ENCODE measurements at regions not wholly inside any gene's neighbourhood (a gene's known extent, or its start where the extent isn't known, plus 50 kb on each side); places are given as distances from the start of the nearest gene placed in this dataset.

DNA sequence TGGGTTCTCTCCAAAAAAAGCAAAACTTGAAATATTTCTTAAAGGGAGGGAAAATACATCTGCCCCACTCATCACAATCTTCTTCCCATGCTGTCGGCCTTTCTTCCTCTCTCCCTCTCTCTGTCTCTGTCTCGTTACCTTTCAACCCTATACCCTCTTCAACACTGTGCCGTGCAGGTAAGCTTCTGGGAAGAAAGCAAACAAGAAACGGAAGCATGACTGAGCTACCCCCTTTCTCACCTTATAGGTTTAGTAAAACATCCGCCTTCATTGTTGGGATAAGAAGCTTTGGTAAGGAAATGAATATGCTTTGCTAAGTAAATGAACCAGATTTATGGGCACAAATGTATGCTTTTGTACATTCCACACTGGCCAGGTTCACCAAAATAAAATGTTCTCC is 63.0 kb downstream of the TMEM30B start:
- H3K4me3 ChIP-seq (ENCODE audit: low read length): no peak overlapping the region
- H3K36me3 ChIP-seq (ENCODE audit: insufficient read depth, low read length): no peaks in the 10 kb centered on the region
- no peaks in the 10 kb centered on the region for H3K9me3 ChIP-seq (ENCODE audit: low read length)
- H3K4me1 ChIP-seq (ENCODE audit: insufficient read depth, low read length): no peaks in the 10 kb centered on the region
- ChIA-PET CTCF (no interaction called here), POLR2A (no interaction called here)
- Mint-ChIP-seq H3K4me1 (no peaks in the 10 kb centered on the region), H3K27ac (no peak overlapping the region), H3K4me3 (no peak overlapping the region), H3K9me3 (no peaks in the 10 kb centered on the region), H3K36me3 (no peaks in the 10 kb centered on the region), H3K27me3 (peaks cover 27 to 73% of the 10 kb centered on the region in 2 donors)
- H3K27me3 ChIP-seq (ENCODE audit: insufficient read depth, low read length, poor library complexity, severe bottlenecking): peaks cover 3% of the 10 kb centered on the region
- H3K27ac ChIP-seq (ENCODE audit: low read depth, low read length): no peak overlapping the region
- no peak for DNase-seq

- H3K4me3 Mint-ChIP-seq: no peak overlapping the region
- Histone ChIP-seq H3K4me3 (ENCODE audit: low read length) (no peak overlapping the region), H3K36me3 (ENCODE audit: insufficient read depth, low read length) (no peaks in the 10 kb centered on the region), H3K27me3 (ENCODE audit: insufficient read depth, low read length, poor library complexity, severe bottlenecking) (no peaks in the 10 kb centered on the region), H3K27ac (ENCODE audit: low read depth, low read length) (no peak overlapping the region), H3K9me3 (ENCODE audit: low read length) (no peaks in the 10 kb centered on the region), H3K4me1 (ENCODE audit: insufficient read depth, low read length) (no peaks in the 10 kb centered on the region)
- no peak overlapping the region for H3K27ac Mint-ChIP-seq
- H3K36me3 Mint-ChIP-seq: no peaks in the 10 kb centered on the region
- H3K4me1 Mint-ChIP-seq: no peaks in the 10 kb centered on the region
- H3K9me3 Mint-ChIP-seq: no peaks in the 10 kb centered on the region
- ChIA-PET POLR2A (no interaction called here), CTCF (no interaction called here)
- no peak for DNase-seq
- peaks cover 22 to 73% of the 10 kb centered on the region in 2 donors for H3K27me3 Mint-ChIP-seq
These were observed 63.6 kb downstream of the TMEM30B start for GRCh38 chr14:61217516-61217915.

DNA sequence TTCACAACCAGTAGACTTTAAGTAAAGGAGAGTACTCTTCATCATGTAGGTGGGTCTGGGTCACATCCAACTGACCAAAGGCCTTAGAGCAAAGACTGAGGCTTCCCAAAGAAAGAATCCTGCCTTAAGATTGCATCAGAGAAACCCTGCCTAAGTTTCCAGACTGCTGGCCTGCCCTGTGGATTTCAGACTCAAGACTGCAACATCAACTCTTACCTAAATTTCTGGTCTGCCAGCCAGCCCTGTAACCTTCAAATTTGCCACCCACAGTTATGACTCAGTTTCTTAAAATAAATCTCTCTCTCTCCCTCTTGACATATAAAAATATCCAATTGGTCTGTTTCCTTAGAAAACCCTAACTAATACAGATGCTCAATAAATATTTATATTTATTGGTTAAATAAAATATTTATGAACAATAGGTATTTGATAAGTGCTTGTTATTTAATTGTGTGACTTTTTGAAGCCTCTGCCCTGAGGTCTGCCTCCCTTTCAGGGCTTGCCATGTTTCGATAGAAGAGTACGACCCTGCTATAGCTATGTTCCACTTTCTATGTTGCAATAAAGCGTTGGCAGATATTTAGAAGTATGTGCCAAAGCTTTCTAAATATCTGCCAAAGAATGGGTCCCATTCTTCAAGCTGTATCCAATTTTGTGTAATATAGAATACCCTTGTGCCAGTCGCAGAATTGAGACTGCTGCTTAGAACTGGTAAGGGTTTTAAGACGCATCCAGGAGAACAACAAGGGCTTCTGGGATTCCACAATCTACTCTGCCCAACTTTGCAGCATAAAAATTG is 65.7 kb downstream of the TMEM30B start:
- CTCF ChIA-PET: no interaction called here

DNA sequence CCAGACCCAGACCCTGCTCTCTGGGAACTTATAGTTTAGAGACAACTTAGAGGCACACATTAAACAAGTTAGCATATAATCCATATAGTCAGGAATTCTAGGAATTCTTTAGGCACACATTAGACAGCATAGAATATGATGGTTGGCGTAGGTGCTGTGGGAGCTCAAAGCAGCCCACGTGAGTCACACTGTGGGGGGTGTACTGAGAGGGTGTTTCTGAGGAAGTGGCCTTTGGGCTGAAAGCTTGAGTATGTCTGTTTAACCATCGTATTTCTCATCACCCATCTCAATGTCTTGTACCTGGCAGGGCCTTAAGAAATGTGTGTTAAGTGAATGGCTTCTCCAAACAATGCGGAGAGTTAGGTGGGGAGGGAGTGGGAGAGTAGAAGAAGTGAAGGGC is 67.2 kb downstream of the TMEM30B start:
- H3K27ac Mint-ChIP-seq: no peak overlapping the region

More for the DNA sequence above, 65.7 kb downstream of the TMEM30B start:
- Histone ChIP-seq H3K36me3 (ENCODE audit: insufficient read depth, low read length) (no peaks in the 10 kb centered on the region), H3K27me3 (ENCODE audit: insufficient read depth, low read length, poor library complexity, severe bottlenecking) (no peaks in the 10 kb centered on the region), H3K27ac (ENCODE audit: low read depth, low read length) (no peak overlapping the region), H3K4me1 (ENCODE audit: insufficient read depth, low read length) (no peaks in the 10 kb centered on the region), H3K9me3 (ENCODE audit: low read length) (no peaks in the 10 kb centered on the region), H3K4me3 (ENCODE audit: low read length) (no peak overlapping the region)
- Mint-ChIP-seq H3K27ac (no peak overlapping the region), H3K4me1 (no peaks in the 10 kb centered on the region), H3K36me3 (no peaks in the 10 kb centered on the region), H3K4me3 (no peak overlapping the region), H3K27me3 (peaks cover 18 to 72% of the 10 kb centered on the region in 2 donors), H3K9me3 (no peaks in the 10 kb centered on the region)
- POLR2A ChIA-PET: no interaction called here
- no peak for DNase-seq

GRCh38 chr14:61213191-61213621 is 67.9 kb downstream of the TMEM30B start:
- POLR2A ChIA-PET: no interaction called here
- no peaks in the 10 kb centered on the region for H3K9me3 Mint-ChIP-seq
- peaks cover 12 to 61% of the 10 kb centered on the region in 2 donors for H3K27me3 Mint-ChIP-seq

More for the DNA sequence above, 67.2 kb downstream of the TMEM30B start:
- H3K4me1 Mint-ChIP-seq: no peaks in the 10 kb centered on the region
- Histone ChIP-seq H3K4me3 (ENCODE audit: low read length) (no peak overlapping the region), H3K27ac (ENCODE audit: low read depth, low read length) (no peak overlapping the region), H3K36me3 (ENCODE audit: insufficient read depth, low read length) (no peaks in the 10 kb centered on the region), H3K4me1 (ENCODE audit: insufficient read depth, low read length) (no peaks in the 10 kb centered on the region), H3K9me3 (ENCODE audit: low read length) (no peaks in the 10 kb centered on the region), H3K27me3 (ENCODE audit: insufficient read depth, low read length, poor library complexity, severe bottlenecking) (no peaks in the 10 kb centered on the region)
- POLR2A ChIA-PET: no interaction called here
- peaks cover 16 to 62% of the 10 kb centered on the region in 2 donors for H3K27me3 Mint-ChIP-seq
- no peak for DNase-seq
- CTCF ChIA-PET: interaction anchor here (0.9 kb wide), 1 partner anchor 11 kb away, joined by 3 read pairs; no protein-coding TSS in a partner anchor
- H3K36me3 Mint-ChIP-seq: no peaks in the 10 kb centered on the region
- H3K9me3 Mint-ChIP-seq: no peaks in the 10 kb centered on the region
- H3K4me3 Mint-ChIP-seq: no peak overlapping the region

GRCh38 chr14:61212546-61212945 is 68.6 kb downstream of the TMEM30B start:
- Mint-ChIP-seq H3K4me1 (no peaks in the 10 kb centered on the region), H3K36me3 (no peaks in the 10 kb centered on the region), H3K9me3 (no peaks in the 10 kb centered on the region), H3K27me3 (peaks cover 11 to 54% of the 10 kb centered on the region in 2 donors), H3K4me3 (no peak overlapping the region), H3K27ac (no peak overlapping the region)
- H3K9me3 ChIP-seq (ENCODE audit: low read length): no peaks in the 10 kb centered on the region
- H3K4me1 ChIP-seq (ENCODE audit: insufficient read depth, low read length): no peaks in the 10 kb centered on the region
- ChIA-PET CTCF (no interaction called here), POLR2A (no interaction called here)
- no peak for DNase-seq
- H3K27ac ChIP-seq (ENCODE audit: low read depth, low read length): no peak overlapping the region
- H3K36me3 ChIP-seq (ENCODE audit: insufficient read depth, low read length): no peaks in the 10 kb centered on the region
- H3K4me3 ChIP-seq (ENCODE audit: low read length): no peak overlapping the region
- H3K27me3 ChIP-seq (ENCODE audit: insufficient read depth, low read length, poor library complexity, severe bottlenecking): no peaks in the 10 kb centered on the region

More at GRCh38 chr14:61213191-61213621, 67.9 kb downstream of the TMEM30B start:
- CTCF ChIA-PET: no interaction called here
- Mint-ChIP-seq H3K4me3 (no peak overlapping the region), H3K27ac (no peak overlapping the region), H3K36me3 (no peaks in the 10 kb centered on the region), H3K4me1 (no peaks in the 10 kb centered on the region)
- Histone ChIP-seq H3K36me3 (ENCODE audit: insufficient read depth, low read length) (no peaks in the 10 kb centered on the region), H3K4me1 (ENCODE audit: insufficient read depth, low read length) (no peaks in the 10 kb centered on the region), H3K27ac (ENCODE audit: low read depth, low read length) (no peak overlapping the region), H3K27me3 (ENCODE audit: insufficient read depth, low read length, poor library complexity, severe bottlenecking) (no peaks in the 10 kb centered on the region), H3K4me3 (ENCODE audit: low read length) (no peak overlapping the region), H3K9me3 (ENCODE audit: low read length) (no peaks in the 10 kb centered on the region)
- DNase-seq: no peak

- no peaks in the 10 kb centered on the region for H3K4me1 Mint-ChIP-seq
- H3K27me3 Mint-ChIP-seq: peaks cover 8 to 51% of the 10 kb centered on the region in 2 donors
- no peaks in the 10 kb centered on the region for H3K36me3 Mint-ChIP-seq
- Histone ChIP-seq H3K4me3 (ENCODE audit: low read length) (no peak overlapping the region), H3K9me3 (ENCODE audit: low read length) (no peaks in the 10 kb centered on the region), H3K36me3 (ENCODE audit: insufficient read depth, low read length) (no peaks in the 10 kb centered on the region), H3K27ac (ENCODE audit: low read depth, low read length) (no peak overlapping the region), H3K27me3 (ENCODE audit: insufficient read depth, low read length, poor library complexity, severe bottlenecking) (no peaks in the 10 kb centered on the region), H3K4me1 (ENCODE audit: insufficient read depth, low read length) (no peaks in the 10 kb centered on the region)
- CTCF ChIA-PET: no interaction called here
- H3K27ac Mint-ChIP-seq: no peak overlapping the region
- POLR2A ChIA-PET: no interaction called here
- no peaks in the 10 kb centered on the region for H3K9me3 Mint-ChIP-seq
- DNase-seq: no peak
- H3K4me3 Mint-ChIP-seq: no peak overlapping the region
These were observed 69.5 kb downstream of the TMEM30B start for GRCh38 chr14:61211476-61212255.

DNA sequence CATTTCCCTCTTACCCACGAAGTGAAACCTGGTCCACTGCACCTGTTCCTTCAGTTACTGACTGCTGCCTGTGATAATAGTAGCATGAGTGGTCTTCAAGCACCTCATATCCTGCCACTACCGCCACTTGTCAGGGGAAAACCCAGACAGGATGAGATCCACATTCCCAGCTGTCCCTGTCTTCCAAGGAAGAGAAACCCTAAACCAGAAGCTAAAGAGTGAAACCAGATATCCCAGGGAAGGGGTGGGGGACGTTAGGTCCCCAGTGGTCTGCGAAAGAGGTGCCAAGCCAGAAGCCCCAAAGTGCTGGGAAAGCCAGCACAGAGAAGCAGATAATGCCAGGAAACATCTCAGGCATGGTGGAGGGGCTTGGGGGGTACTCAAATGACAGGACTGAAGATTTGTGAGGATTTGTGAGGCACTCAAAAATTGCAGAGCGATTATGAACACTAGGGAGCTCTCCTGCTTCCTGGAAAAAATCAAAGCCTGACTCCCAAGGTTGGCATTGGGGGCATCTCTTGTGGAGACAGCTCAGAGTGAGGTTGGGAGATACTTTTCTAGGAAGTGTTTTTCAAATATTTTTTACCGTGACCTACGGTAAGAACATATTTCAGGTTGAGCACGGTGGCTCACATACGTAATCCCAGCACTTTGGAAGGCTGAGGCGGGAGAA is 77.9 kb downstream of the TMEM30B start:
- Histone ChIP-seq H3K4me1 (ENCODE audit: insufficient read depth, low read length) (no peaks in the 10 kb centered on the region), H3K9me3 (ENCODE audit: low read length) (no peaks in the 10 kb centered on the region), H3K4me3 (ENCODE audit: low read length) (no peak overlapping the region), H3K27me3 (ENCODE audit: insufficient read depth, low read length, poor library complexity, severe bottlenecking) (peaks cover 6% of the 10 kb centered on the region), H3K36me3 (ENCODE audit: insufficient read depth, low read length) (no peaks in the 10 kb centered on the region), H3K27ac (ENCODE audit: low read depth, low read length) (no peak overlapping the region)
- no peak for DNase-seq
- H3K4me1 Mint-ChIP-seq: no peaks in the 10 kb centered on the region
- H3K36me3 Mint-ChIP-seq: no peaks in the 10 kb centered on the region
- peaks cover 16 to 49% of the 10 kb centered on the region in 2 donors for H3K27me3 Mint-ChIP-seq
- no peak overlapping the region for H3K4me3 Mint-ChIP-seq
- ChIA-PET POLR2A (no interaction called here), CTCF (interaction anchor here (0.9 kb wide), 1 partner anchor 11 kb away, joined by 3 read pairs; no protein-coding TSS in a partner anchor)
- no peak overlapping the region for H3K27ac Mint-ChIP-seq
- peaks cover 0 to 2% (median 0%) of the 10 kb centered on the region in 5 donors for H3K9me3 Mint-ChIP-seq
